Neural crest cell (in vitro differentiated cells): ENCODE measurements at regions not wholly inside any gene's neighbourhood (a gene's known extent, or its start where the extent isn't known, plus 50 kb on each side); places are given as distances from the start of the nearest gene placed in this dataset.
A peak's percentile ranks its signal among the peaks of the same experiment; 100 is the strongest.
"Not testable (repeated sequence)": the region's sequence is repeated elsewhere in the genome, so short reads cannot be mapped to it uniquely, and the experiment has no call there.

Source experiments
- DNase-seq: peaks from one replicate; pipeline ENCODE4 v3.0.0; 2021; ENCODE audit warnings: low read depth, mixed read lengths, low spot score
- H3K27ac Mint-ChIP-seq: one replicate; pipeline ENCODE4 v1.8.0; 2021; ENCODE audit warnings: mild to moderate bottlenecking, mixed read lengths; ENCODE audit not compliant: unreplicated experiment
- H3K27me3 Mint-ChIP-seq: 2 replicates; pipeline ENCODE4 v1.8.0; 2021; ENCODE audit warnings: low read depth, mild to moderate bottlenecking, mixed read lengths
- H3K36me3 Mint-ChIP-seq: 2 replicates; pipeline ENCODE4 v1.8.0; 2021; ENCODE audit warnings: low read depth, mild to moderate bottlenecking, mixed read lengths
- H3K4me1 Mint-ChIP-seq: 2 replicates; pipeline ENCODE4 v1.8.0; 2021; ENCODE audit warnings: mixed read lengths
- H3K4me3 Mint-ChIP-seq: one replicate; pipeline ENCODE4 v1.8.0; 2021; ENCODE audit warnings: mild to moderate bottlenecking, mixed read lengths
- H3K9me3 Mint-ChIP-seq: 2 replicates; pipeline ENCODE4 v1.8.0; 2021; ENCODE audit warnings: mixed read lengths
- TF ChIP-seq, protein P1 (sequence below): fragments of 200-600 bp; sonication (generic); conservative IDR thresholded peaks from 2 replicates; pipeline ENCODE4 v1.5.0; 2021; ENCODE audit warnings: antibody characterized with exemption, mild to moderate bottlenecking

DNA sequence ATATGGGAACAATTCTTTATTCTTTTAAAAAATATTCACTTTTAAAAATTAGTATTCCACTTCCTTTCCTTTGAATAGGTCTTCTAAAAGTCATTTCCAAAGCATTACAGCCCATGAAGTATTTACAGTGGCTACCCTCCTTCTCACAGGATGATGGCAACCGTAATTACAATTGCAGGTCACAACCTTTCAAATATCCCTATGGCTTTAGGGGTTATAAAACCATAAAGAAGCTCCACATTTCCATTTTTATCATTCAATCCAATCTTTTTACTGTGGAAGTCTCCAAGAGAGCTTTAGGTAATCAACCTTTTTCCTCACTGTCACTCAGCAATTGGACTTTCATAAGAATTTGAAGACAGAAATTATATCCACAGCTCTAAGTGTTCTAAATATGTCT is 488.9 kb upstream of the CA10 start:
- Mint-ChIP-seq H3K27ac (no peak overlapping the region), H3K4me3 (no peak overlapping the region), H3K4me1 (peaks cover 4% of the 10 kb centered on the region), H3K36me3 (no peaks in the 10 kb centered on the region), H3K9me3 (peaks cover 3% of the 10 kb centered on the region), H3K27me3 (no peaks in the 10 kb centered on the region)
- no peak for DNase-seq
- TF ChIP-seq, protein P1, sequence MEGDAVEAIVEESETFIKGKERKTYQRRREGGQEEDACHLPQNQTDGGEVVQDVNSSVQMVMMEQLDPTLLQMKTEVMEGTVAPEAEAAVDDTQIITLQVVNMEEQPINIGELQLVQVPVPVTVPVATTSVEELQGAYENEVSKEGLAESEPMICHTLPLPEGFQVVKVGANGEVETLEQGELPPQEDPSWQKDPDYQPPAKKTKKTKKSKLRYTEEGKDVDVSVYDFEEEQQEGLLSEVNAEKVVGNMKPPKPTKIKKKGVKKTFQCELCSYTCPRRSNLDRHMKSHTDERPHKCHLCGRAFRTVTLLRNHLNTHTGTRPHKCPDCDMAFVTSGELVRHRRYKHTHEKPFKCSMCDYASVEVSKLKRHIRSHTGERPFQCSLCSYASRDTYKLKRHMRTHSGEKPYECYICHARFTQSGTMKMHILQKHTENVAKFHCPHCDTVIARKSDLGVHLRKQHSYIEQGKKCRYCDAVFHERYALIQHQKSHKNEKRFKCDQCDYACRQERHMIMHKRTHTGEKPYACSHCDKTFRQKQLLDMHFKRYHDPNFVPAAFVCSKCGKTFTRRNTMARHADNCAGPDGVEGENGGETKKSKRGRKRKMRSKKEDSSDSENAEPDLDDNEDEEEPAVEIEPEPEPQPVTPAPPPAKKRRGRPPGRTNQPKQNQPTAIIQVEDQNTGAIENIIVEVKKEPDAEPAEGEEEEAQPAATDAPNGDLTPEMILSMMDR = no peak

DNA sequence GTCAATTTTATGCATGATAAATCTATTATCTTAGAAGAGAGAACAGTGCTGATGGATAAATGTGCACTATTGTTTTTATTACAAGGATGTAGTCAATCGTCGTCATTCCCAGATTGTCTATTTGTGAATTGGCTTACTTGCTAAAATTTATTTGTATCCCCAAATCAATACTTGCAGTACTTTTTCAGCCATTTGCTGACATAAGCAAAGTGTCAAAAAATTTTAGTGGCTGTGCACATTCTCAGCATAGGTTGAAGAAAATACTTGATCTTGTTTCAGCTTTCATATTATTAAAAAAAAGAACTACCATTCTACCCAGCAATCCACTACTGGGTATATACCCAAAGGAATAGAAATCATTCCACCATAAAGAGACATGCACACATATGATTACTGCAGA is 477.9 kb upstream of the CA10 start:
- Mint-ChIP-seq H3K9me3 (peaks cover 2% of the 10 kb centered on the region), H3K4me3 (no peak overlapping the region), H3K36me3 (no peaks in the 10 kb centered on the region), H3K27me3 (no peaks in the 10 kb centered on the region), H3K4me1 (no peaks in the 10 kb centered on the region), H3K27ac (no peak overlapping the region)
- no peak for DNase-seq
- TF ChIP-seq, protein P1 = no peak

DNA sequence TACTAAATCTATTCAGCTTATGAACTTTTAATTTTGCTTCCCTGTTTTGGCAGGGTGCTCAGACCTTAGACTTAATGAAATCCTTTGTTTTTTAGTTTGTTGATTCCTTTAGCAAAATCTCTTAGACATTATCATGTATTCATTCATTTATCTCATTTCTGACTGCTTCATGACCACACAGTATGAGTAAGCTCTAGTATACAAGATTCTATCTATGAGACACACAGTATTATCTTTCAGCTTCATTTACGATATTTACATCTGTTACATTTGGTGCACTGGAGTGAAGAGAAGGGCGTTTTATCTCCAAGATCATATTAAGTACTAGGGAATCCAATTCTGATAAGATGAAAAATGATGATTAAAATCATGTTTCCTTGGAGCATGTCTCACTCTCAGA is 448.1 kb upstream of the CA10 start:
- Mint-ChIP-seq H3K27me3 (no peaks in the 10 kb centered on the region), H3K36me3 (no peaks in the 10 kb centered on the region), H3K4me3 (no peak overlapping the region), H3K27ac (no peak overlapping the region), H3K9me3 (no peaks in the 10 kb centered on the region), H3K4me1 (peaks cover 17% of the 10 kb centered on the region)
- TF ChIP-seq, protein P1 = no peak
- no peak for DNase-seq

DNA sequence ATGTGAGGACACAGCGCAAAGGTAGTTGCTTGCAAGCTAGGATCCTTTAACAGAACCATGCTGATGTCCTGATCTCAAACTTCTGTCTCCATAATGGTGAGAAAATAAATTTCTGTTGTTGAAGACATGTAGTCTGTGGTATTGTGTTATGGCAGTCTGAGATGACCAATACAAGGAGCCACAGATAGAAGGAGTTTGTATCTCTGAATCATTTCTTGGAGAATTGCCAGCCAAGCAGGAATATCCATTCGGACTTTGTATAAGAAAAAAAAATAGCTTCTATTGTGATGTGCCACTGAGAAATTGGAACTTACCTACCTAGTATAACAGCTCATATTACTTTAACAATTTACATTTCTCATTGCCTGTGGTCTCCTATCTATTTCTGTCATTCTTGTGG is 447.6 kb upstream of the CA10 start:
- Mint-ChIP-seq H3K27me3 (no peaks in the 10 kb centered on the region), H3K9me3 (no peaks in the 10 kb centered on the region)

GRCh38 chr17:52604105-52604504 is 445.6 kb upstream of the CA10 start:
- peak overlapping the region; percentile 82 for H3K27ac Mint-ChIP-seq
- TF ChIP-seq, protein P1 = no peak
- no peaks in the 10 kb centered on the region for H3K27me3 Mint-ChIP-seq
- no peaks in the 10 kb centered on the region for H3K9me3 Mint-ChIP-seq
- peaks cover 17% of the 10 kb centered on the region for H3K4me1 Mint-ChIP-seq
- H3K36me3 Mint-ChIP-seq = no peaks in the 10 kb centered on the region
- H3K4me3 Mint-ChIP-seq = no peak overlapping the region
- no peak for DNase-seq

More for the DNA sequence above, 447.6 kb upstream of the CA10 start:
- Mint-ChIP-seq H3K4me3 (no peak overlapping the region), H3K36me3 (no peaks in the 10 kb centered on the region), H3K27ac (no peak overlapping the region), H3K4me1 (peaks cover 17% of the 10 kb centered on the region)
- TF ChIP-seq, protein P1 = no peak
- DNase-seq = no peak

DNA sequence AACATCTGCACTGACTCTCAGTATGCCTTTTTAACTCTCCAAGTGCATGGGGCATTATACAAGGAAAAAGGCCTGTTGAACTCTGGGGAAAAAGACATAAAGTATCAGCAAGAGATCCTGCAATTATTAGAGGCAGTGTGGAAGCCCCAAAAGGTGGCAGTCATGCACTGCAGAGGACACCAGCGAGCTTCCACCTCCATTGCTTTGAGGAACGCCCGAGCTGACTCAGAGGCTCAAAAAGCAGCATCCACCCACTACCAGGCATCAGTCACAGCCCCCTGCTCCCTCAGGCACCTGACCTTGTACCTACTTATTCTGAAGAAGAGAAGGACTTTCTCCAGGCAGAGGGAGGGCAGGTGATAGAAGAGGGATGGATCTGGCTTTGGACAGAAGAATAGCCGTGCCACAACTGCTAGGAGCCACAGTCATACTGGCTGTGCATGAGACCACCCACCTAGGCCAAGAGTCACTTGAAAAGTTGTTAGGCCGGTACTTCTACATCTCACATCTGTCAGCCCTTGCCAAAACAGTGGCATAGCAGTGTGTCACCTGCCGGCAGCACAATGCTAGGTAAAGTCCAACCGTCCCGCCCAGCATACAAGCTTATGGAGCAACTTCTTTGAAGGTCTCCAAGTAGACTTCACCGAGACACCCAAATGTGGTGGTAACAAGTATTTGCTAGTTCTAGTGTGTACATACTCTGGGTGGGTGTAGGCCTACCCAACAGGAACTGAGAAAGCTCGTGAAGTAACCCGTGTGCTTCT is 439.1 kb upstream of the CA10 start:
- H3K36me3 Mint-ChIP-seq, DNase-seq, H3K27ac Mint-ChIP-seq, H3K27me3 Mint-ChIP-seq, H3K4me3 Mint-ChIP-seq, H3K9me3 Mint-ChIP-seq, H3K4me1 Mint-ChIP-seq: not testable (repeated sequence)
